Stimulated activated CD4-positive, alpha-beta T cell treated with anti-CD3 and anti-CD28 coated beads, Interleukin-2, amount 100 ng/mL, for 4 hours (primary cell): ENCODE measurements at regions not wholly inside any gene's neighbourhood (a gene's known extent, or its start where the extent isn't known, plus 50 kb on each side); places are given as distances from the start of the nearest gene placed in this dataset.
"Not testable (repeated sequence)": the region's sequence is repeated elsewhere in the genome, so short reads cannot be mapped to it uniquely, and the experiment has no call there.

Experiments used
- DNase-seq: peaks from one replicate; pipeline ENCODE4 v3.0.0-alpha.2; 2020; ENCODE audit warnings: low read depth

GRCh38 chr2:207328944-207329386 is 163.2 kb upstream of the KLF7 start:
- no peak for DNase-seq

GRCh38 chr2:207330912-207331311 is 165.2 kb upstream of the KLF7 start:
- DNase-seq, result no peak

GRCh38 chr2:207331674-207332073 is 165.9 kb upstream of the KLF7 start:
- no peak for DNase-seq

- no peak for DNase-seq
Observed at GRCh38 chr2:207332480-207333212, 166.9 kb upstream of the KLF7 start.

GRCh38 chr2:207333599-207334300 is 168.0 kb upstream of the KLF7 start:
- no peak for DNase-seq

- no peak for DNase-seq
Observed at GRCh38 chr2:207334301-207334623, 168.5 kb upstream of the KLF7 start.

GRCh38 chr2:207334624-207335371 is 169.1 kb upstream of the KLF7 start:
- DNase-seq, result no peak

GRCh38 chr2:207337234-207338219 is 171.8 kb upstream of the KLF7 start:
- DNase-seq, result no peak

- no peak for DNase-seq
Observed at GRCh38 chr2:207338220-207338607, 172.5 kb upstream of the KLF7 start.

- no peak for DNase-seq
Observed at GRCh38 chr2:207338610-207339009, 172.9 kb upstream of the KLF7 start.

- no peak for DNase-seq
Observed at GRCh38 chr2:207341112-207341750, 175.5 kb upstream of the KLF7 start.

- DNase-seq, result no peak
Observed at GRCh38 chr2:207341804-207342203, 176.1 kb upstream of the KLF7 start.

- DNase-seq, result not testable (repeated sequence)
Observed at GRCh38 chr2:207344596-207345394, 179.0 kb upstream of the KLF7 start.

- DNase-seq, result no peak
Observed at GRCh38 chr2:207351171-207351570, 178.6 kb upstream of the CREB1 start.

- DNase-seq, result no peak
Observed at GRCh38 chr2:207352978-207353671, 176.6 kb upstream of the CREB1 start.

- DNase-seq, result no peak
Observed at GRCh38 chr2:207353836-207354235, 175.9 kb upstream of the CREB1 start.

GRCh38 chr2:207354462-207354861 is 175.3 kb upstream of the CREB1 start:
- no peak for DNase-seq

- DNase-seq, result no peak
Observed at GRCh38 chr2:207356567-207356966, 173.2 kb upstream of the CREB1 start.

GRCh38 chr2:207357216-207357615 is 172.5 kb upstream of the CREB1 start:
- no peak for DNase-seq

- DNase-seq, result no peak
Observed at GRCh38 chr2:207362716-207363115, 167.0 kb upstream of the CREB1 start.
